ENCODE measurements at regions not wholly inside any gene's neighbourhood (a gene's known extent, or its start where the extent isn't known, plus 50 kb on each side); places are given as distances from the start of the nearest gene placed in this dataset.

- no peak for TF ChIP-seq REST (IDR thresholded peaks at IDR 0.05; ENCODE audit: borderline replicate concordance)
These were observed 298.2 kb downstream of the DYSF start (continued) for GRCh38 chr2:71751590-71751989.

- no peaks in the 10 kb centered on the region for H3K36me3 ChIP-seq (ENCODE audit: insufficient read depth, low read length)
- no peaks in the 10 kb centered on the region for H3K9me3 ChIP-seq (ENCODE audit: low read length)
- H4K20me1 ChIP-seq (ENCODE audit: insufficient read depth) = no peaks in the 10 kb centered on the region
- H3K4me2 ChIP-seq (ENCODE audit: low read length) = no peak overlapping the region
- no peak overlapping the region for H3K9ac ChIP-seq (ENCODE audit: low read length)
- H3K9me2 ChIP-seq (ENCODE audit: insufficient read depth, low read length) = no peaks in the 10 kb centered on the region
- H3K4me3 ChIP-seq (ENCODE audit: low read length) = no peak overlapping the region
- no peaks in the 10 kb centered on the region for H3F3A ChIP-seq (ENCODE audit: insufficient read depth, low read length, poor library complexity, severe bottlenecking)
- no peaks in the 10 kb centered on the region for H3K27me3 ChIP-seq (ENCODE audit: insufficient read depth, low read depth, low read length)
- H3K79me2 ChIP-seq (replicated peaks; ENCODE audit: insufficient read depth, low read length) = no peaks in the 10 kb centered on the region
- TF ChIP-seq POLR2AphosphoS5 (IDR thresholded peaks at IDR 0.05) = no peak
- no peak for TF ChIP-seq EP300 (conservative IDR thresholded peaks at IDR 0.05; ENCODE audit: poor library complexity, severe bottlenecking)
- TF ChIP-seq CTCF (IDR thresholded peaks at IDR 0.05; ENCODE audit: poor library complexity, severe bottlenecking) = no peak
- no peak for TF ChIP-seq RAD21 (conservative IDR thresholded peaks at IDR 0.05)
- no peak for TF ChIP-seq MXI1 (conservative IDR thresholded peaks at IDR 0.05; ENCODE audit: poor library complexity, severe bottlenecking)
- no peak overlapping the region for H3K27ac ChIP-seq (ENCODE audit: low read length)
- no peak overlapping the region for H2AFZ ChIP-seq (ENCODE audit: low read depth, low read length)
These were observed 296.3 kb downstream of the DYSF start for GRCh38 chr2:71749671-71750101.

GRCh38 chr2:71748227-71748626, 294.9 kb downstream of the DYSF start:
- H3K27ac ChIP-seq (ENCODE audit: low read length) = no peak overlapping the region
- no peak overlapping the region for H3K4me3 ChIP-seq (ENCODE audit: low read length)
- H4K20me1 ChIP-seq (ENCODE audit: insufficient read depth) = no peaks in the 10 kb centered on the region
- no peaks in the 10 kb centered on the region for H3K27me3 ChIP-seq (ENCODE audit: insufficient read depth, low read depth, low read length)
- no peaks in the 10 kb centered on the region for H3K36me3 ChIP-seq (ENCODE audit: insufficient read depth, low read length)
- no peaks in the 10 kb centered on the region for H3K9me3 ChIP-seq (ENCODE audit: low read length)
- no peak overlapping the region for H3K9ac ChIP-seq (ENCODE audit: low read length)
- no peaks in the 10 kb centered on the region for H3F3A ChIP-seq (ENCODE audit: insufficient read depth, low read length, poor library complexity, severe bottlenecking)
- no peak for TF ChIP-seq EP300 (conservative IDR thresholded peaks at IDR 0.05; ENCODE audit: poor library complexity, severe bottlenecking)
- no peak for TF ChIP-seq SMC3 (conservative IDR thresholded peaks at IDR 0.05; ENCODE audit: poor library complexity)
- TF ChIP-seq RAD21 (conservative IDR thresholded peaks at IDR 0.05) = no peak
- no peak for TF ChIP-seq TAF1 (IDR thresholded peaks at IDR 0.05; ENCODE audit: low read depth)
- TF ChIP-seq POLR2AphosphoS5 (IDR thresholded peaks at IDR 0.05) = no peak
- no peak for TF ChIP-seq CTCF (IDR thresholded peaks at IDR 0.05; ENCODE audit: poor library complexity, severe bottlenecking)
- no peak for TF ChIP-seq EZH2 (IDR thresholded peaks at IDR 0.05; ENCODE audit: borderline replicate concordance, insufficient read depth, low read length, poor library complexity, severe bottlenecking)
- no peak for TF ChIP-seq MXI1 (conservative IDR thresholded peaks at IDR 0.05; ENCODE audit: poor library complexity, severe bottlenecking)
- TF ChIP-seq REST (IDR thresholded peaks at IDR 0.05; ENCODE audit: borderline replicate concordance) = no peak
- H3K4me2 ChIP-seq (ENCODE audit: low read length) = no peak overlapping the region
- H3K9me2 ChIP-seq (ENCODE audit: insufficient read depth, low read length) = no peaks in the 10 kb centered on the region
- no peak overlapping the region for H2AFZ ChIP-seq (ENCODE audit: low read depth, low read length)
- no peaks in the 10 kb centered on the region for H3K79me2 ChIP-seq (replicated peaks; ENCODE audit: insufficient read depth, low read length)

All from neural cell (in vitro differentiated cells).